OCI-LY3 (cell line): ENCODE measurements at regions not wholly inside any gene's neighbourhood (a gene's known extent, or its start where the extent isn't known, plus 50 kb on each side); places are given as distances from the start of the nearest gene placed in this dataset.

Experiments
- H2AFZ ChIP-seq: fragments of 200-600, 300-600 bp; shearing (Covaris generic); 2 replicates; pipeline ENCODE4 v1.6.0; 2014; ENCODE audit warnings: antibody characterized with exemption, low read depth, low read length
- H3K27ac ChIP-seq: fragments of 200-600, 300-600 bp; sonication (generic); 2 replicates; pipeline ENCODE4 v1.5.1; 2014; ENCODE audit warnings: mild to moderate bottlenecking, low read length, moderate library complexity, mixed read lengths
- H3K27me3 ChIP-seq: fragments of 200-600, 300-600 bp; sonication (generic); 2 replicates; pipeline ENCODE4 v1.6.1; 2014; ENCODE audit warnings: low read depth, low read length, mixed read lengths
- H3K36me3 ChIP-seq: fragments of 200-600, 300-600 bp; sonication (generic); replicated peaks from 2 replicates; pipeline ENCODE3; 2014; ENCODE audit warnings: low read depth, low read length, mixed read lengths
- H3K4me1 ChIP-seq: fragments of 300-600, 200-600 bp; sonication (generic); 2 replicates; pipeline ENCODE4 v1.6.1; 2014; ENCODE audit warnings: low read length, mixed read lengths
- H3K4me2 ChIP-seq: fragments of 200-600, 300-600 bp; sonication (generic); 2 replicates; pipeline ENCODE4 v1.6.1; 2014; ENCODE audit warnings: low read length, mixed read lengths
- H3K4me3 ChIP-seq: fragments of 300-600, 200-600 bp; sonication (generic); 2 replicates; pipeline ENCODE4 v1.5.1; 2014; ENCODE audit warnings: antibody characterized with exemption, mild to moderate bottlenecking, low read length, moderate library complexity
- H3K79me2 ChIP-seq: fragments of 300-600, 200-600 bp; shearing (Covaris generic); 2 replicates; pipeline ENCODE4 v1.6.1; 2014; ENCODE audit warnings: mild to moderate bottlenecking, low read length, mixed read lengths
- H3K9ac ChIP-seq: fragments of 300-600, 200-600 bp; shearing (Covaris generic); 2 replicates; pipeline ENCODE4 v1.6.0; 2014; ENCODE audit warnings: mild to moderate bottlenecking, low read length, moderate library complexity
- H3K9me3 ChIP-seq: fragments of 200-600, 300-600 bp; shearing (Covaris generic); 2 replicates; pipeline ENCODE4 v1.6.1; 2014; ENCODE audit warnings: low read length, mixed read lengths; ENCODE audit not compliant: insufficient read depth
- H4K20me1 ChIP-seq: fragments of 200-600, 300-600 bp; sonication (generic); 2 replicates; pipeline ENCODE4 v1.6.1; 2016; ENCODE audit warnings: low read length, mixed read lengths; ENCODE audit not compliant: insufficient read depth
- EZH2phosphoT487 ChIP-seq: fragments of 200-600 bp; shearing (Covaris generic); IDR thresholded peaks from 2 replicates; pipeline ENCODE4 v1.6.1; 2018; ENCODE audit warnings: antibody characterized with exemption, mixed run types, low read depth
- TF ChIP-seq, protein P1 (sequence below): fragments of 200-600, 300-600 bp; sonication (generic); IDR thresholded peaks from 2 replicates; pipeline ENCODE4 v1.5.1; 2014; ENCODE audit warnings: antibody characterized with exemption, low read length, low read depth

- no peak overlapping the region for H3K4me3 ChIP-seq
- peaks cover 7% of the 10 kb centered on the region; the same call in 1 of the 2 replicates for H3K4me1 ChIP-seq
- H3K9ac ChIP-seq, result no peak overlapping the region
- no peak overlapping the region for H2AFZ ChIP-seq
- peaks cover 6% of the 10 kb centered on the region for H3K36me3 ChIP-seq
- no peak for TF ChIP-seq EZH2phosphoT487
- TF ChIP-seq, protein P1, sequence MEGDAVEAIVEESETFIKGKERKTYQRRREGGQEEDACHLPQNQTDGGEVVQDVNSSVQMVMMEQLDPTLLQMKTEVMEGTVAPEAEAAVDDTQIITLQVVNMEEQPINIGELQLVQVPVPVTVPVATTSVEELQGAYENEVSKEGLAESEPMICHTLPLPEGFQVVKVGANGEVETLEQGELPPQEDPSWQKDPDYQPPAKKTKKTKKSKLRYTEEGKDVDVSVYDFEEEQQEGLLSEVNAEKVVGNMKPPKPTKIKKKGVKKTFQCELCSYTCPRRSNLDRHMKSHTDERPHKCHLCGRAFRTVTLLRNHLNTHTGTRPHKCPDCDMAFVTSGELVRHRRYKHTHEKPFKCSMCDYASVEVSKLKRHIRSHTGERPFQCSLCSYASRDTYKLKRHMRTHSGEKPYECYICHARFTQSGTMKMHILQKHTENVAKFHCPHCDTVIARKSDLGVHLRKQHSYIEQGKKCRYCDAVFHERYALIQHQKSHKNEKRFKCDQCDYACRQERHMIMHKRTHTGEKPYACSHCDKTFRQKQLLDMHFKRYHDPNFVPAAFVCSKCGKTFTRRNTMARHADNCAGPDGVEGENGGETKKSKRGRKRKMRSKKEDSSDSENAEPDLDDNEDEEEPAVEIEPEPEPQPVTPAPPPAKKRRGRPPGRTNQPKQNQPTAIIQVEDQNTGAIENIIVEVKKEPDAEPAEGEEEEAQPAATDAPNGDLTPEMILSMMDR, result no peak
- no peaks in the 10 kb centered on the region for H4K20me1 ChIP-seq
- H3K9me3 ChIP-seq, result peaks cover 3% of the 10 kb centered on the region; the same call in 1 of the 2 replicates
- H3K27ac ChIP-seq, result no peak overlapping the region
- no peaks in the 10 kb centered on the region for H3K27me3 ChIP-seq
- no peak overlapping the region for H3K4me2 ChIP-seq
- no peaks in the 10 kb centered on the region for H3K79me2 ChIP-seq
Observed at GRCh38 chr4:116010923-116011322, 897.5 kb upstream of the NDST4 start.

- H4K20me1 ChIP-seq, result no peaks in the 10 kb centered on the region
- H3K9me3 ChIP-seq, result no peaks in the 10 kb centered on the region
- H3K79me2 ChIP-seq, result no peaks in the 10 kb centered on the region
- no peak overlapping the region for H3K4me2 ChIP-seq
- no peaks in the 10 kb centered on the region for H3K27me3 ChIP-seq
- 0 out of 2 replicates have a peak, but pooled peaks cover 3% of the 10 kb centered on the region for H3K4me1 ChIP-seq
- H3K36me3 ChIP-seq, result no peaks in the 10 kb centered on the region
- H3K9ac ChIP-seq, result no peak overlapping the region
- TF ChIP-seq EZH2phosphoT487, result no peak
- TF ChIP-seq, protein P1, result no peak
- no peak overlapping the region for H2AFZ ChIP-seq
- H3K27ac ChIP-seq, result no peak overlapping the region
- no peak overlapping the region for H3K4me3 ChIP-seq
Observed at GRCh38 chr4:116005806-116006088, 892.3 kb upstream of the NDST4 start.

DNA sequence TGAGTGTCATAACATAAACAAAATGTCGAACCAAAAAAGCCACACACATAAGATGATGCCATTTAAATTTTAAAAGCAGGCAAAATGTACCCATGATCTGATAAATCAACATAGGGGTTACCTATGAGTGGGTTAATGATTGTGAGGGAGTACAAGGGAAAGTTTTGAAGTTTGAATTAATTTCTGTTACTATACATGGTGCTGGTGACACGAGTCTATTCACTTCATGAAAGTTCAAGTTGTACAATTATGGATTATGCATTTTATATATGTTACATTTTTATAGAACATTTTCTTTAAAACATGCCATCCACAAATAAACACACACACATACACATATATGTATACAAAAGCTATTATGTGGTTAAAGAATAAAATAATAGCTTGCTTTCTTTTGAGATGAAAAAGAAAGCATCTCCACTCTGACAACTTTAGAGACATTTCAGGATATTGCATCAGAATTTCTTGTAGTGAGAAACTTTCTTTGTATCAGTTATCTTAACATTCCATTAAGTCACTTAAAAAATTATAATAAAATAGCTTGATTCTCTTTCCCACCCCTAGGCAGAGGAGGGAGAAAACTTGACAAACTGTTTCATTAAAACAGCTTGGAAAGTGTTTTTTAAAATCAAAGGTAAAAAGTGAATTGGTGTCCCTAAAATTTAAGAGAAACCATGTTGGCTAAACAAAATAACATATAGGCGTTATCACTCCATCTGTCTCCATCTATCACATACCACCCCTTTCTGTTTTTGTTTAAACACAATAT, 891.8 kb upstream of the NDST4 start:
- H3K27me3 ChIP-seq, result no peaks in the 10 kb centered on the region
- H3K4me2 ChIP-seq, result no peak overlapping the region
- no peak overlapping the region for H3K4me3 ChIP-seq
- no peak overlapping the region for H3K27ac ChIP-seq
- H3K36me3 ChIP-seq, result no peaks in the 10 kb centered on the region
- no peaks in the 10 kb centered on the region for H3K9me3 ChIP-seq
- no peak overlapping the region for H3K9ac ChIP-seq
- TF ChIP-seq, protein P1, result no peak
- no peak for TF ChIP-seq EZH2phosphoT487
- no peaks in the 10 kb centered on the region for H4K20me1 ChIP-seq
- 0 out of 2 replicates have a peak, but pooled peaks cover 3% of the 10 kb centered on the region for H3K4me1 ChIP-seq
- H2AFZ ChIP-seq, result no peak overlapping the region
- no peaks in the 10 kb centered on the region for H3K79me2 ChIP-seq

- H3K27ac ChIP-seq, result no peak overlapping the region
- H3K4me2 ChIP-seq, result no peak overlapping the region
- no peak overlapping the region for H2AFZ ChIP-seq
- no peaks in the 10 kb centered on the region for H3K9me3 ChIP-seq
- H3K4me3 ChIP-seq, result no peak overlapping the region
- no peaks in the 10 kb centered on the region for H4K20me1 ChIP-seq
- H3K4me1 ChIP-seq, result 0 out of 2 replicates have a peak, but pooled peaks cover 3% of the 10 kb centered on the region
- H3K79me2 ChIP-seq, result no peaks in the 10 kb centered on the region
- no peaks in the 10 kb centered on the region for H3K36me3 ChIP-seq
- H3K27me3 ChIP-seq, result no peaks in the 10 kb centered on the region
- no peak overlapping the region for H3K9ac ChIP-seq
- TF ChIP-seq EZH2phosphoT487, result no peak
- TF ChIP-seq, protein P1, result no peak
Observed at GRCh38 chr4:116001291-116001690, 887.9 kb upstream of the NDST4 start.
